Fibroblast of skin of right quadriceps (primary cell): ENCODE measurements at regions not wholly inside any gene's neighbourhood (a gene's known extent, or its start where the extent isn't known, plus 50 kb on each side); places are given as distances from the start of the nearest gene placed in this dataset.
"Not testable (repeated sequence)": the region's sequence is repeated elsewhere in the genome, so short reads cannot be mapped to it uniquely, and the experiment has no call there.

ENCODE experiments used
- DNase-seq: peaks from one replicate; pipeline ENCODE4 v3.0.0-alpha.2; 2013

GRCh38 chr9:103410059-103410458 is 414.9 kb downstream of the CYLC2 start:
- peak; percentile 4 for DNase-seq

DNA sequence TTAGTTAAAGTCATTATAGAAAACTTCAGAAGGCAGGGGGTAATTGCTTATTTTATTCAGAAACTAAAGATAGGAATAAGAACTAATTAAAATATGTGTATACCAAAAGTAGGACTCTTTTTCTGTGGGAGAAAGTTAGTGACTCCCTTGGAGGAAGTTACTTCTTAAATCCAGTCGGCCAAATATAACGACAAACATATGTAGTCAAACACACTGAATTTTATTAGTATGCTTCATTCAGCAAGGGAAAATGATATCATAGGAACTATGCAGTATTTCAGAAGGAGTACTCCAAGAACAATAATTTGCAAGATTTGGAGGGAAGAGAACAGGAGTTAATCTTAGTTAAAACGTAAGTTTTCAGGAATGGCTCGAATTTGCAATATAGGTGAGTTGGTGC is 432.6 kb downstream of the CYLC2 start:
- no peak for DNase-seq

DNA sequence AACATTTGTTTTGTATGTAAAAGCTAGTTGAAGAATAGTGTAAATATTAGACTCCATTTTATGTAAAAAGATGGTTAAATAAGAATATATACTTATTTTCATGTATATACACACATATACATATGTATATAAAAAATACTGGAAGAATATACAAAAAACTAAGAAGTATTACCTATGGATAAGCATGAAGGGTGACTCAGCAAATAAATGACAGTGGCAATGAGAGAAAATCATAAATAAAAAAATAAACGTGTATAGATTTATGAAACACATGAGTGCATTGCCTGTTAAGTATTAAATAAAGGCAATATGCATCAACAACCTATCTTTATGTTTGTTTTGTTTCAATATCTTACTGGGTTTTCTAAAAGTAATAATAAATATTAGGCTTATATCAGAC is 435.3 kb downstream of the CYLC2 start:
- no peak for DNase-seq

DNA sequence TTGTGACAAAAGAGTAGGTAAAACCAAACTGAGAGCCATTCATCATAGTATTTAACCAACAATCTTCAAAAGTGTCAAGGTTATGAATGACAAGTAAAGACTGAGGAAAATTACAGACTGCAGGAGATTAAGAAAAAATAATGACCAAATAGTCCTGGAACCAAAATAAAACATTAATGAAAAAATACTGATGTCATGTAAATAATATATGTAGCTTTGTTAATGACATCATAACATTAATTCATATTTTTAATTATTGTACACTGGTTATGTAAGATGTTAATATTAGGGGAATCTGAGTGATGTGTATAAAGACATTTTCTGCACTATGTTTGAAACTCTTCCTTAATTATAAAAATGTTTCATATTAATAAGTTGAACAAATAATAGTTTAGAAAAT is 436.7 kb downstream of the CYLC2 start:
- no peak for DNase-seq

DNA sequence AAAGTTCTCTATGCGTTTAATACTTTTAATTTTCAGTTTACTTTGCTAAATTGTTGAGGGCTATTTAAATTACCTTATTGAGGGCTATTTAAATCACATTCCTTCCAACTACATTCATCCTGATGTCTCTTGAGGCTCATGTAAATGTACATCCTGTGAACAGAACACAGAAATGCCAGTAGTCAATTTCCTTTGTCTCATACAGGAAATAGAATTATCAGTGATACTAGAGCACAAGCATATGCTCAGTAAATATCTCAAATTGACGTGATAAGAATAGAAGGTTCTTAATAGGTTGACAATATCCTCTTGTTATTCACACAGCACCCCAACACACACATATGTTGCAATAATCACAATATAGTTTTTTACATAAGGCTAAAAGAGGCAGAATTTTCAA is 449.0 kb downstream of the CYLC2 start:
- DNase-seq = no peak

DNA sequence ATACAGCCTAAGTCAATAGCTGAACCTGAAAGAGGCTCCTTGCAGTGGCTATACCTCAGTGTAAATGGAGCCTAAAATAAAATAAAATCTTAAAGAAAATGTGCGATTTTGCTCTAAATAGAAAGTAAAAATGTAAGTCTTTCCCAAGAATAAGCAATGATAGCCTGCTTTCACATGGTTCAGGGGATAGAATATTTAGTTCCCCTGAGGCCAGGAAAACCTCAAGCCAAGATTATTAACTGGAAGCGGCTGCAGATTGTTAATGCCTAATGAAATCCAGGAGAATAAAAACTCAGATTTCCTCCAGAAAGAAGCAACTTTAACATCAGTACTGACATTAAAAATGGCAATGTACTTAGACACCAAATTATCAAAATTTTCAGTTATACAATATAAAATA is 463.7 kb downstream of the CYLC2 start:
- DNase-seq = no peak

DNA sequence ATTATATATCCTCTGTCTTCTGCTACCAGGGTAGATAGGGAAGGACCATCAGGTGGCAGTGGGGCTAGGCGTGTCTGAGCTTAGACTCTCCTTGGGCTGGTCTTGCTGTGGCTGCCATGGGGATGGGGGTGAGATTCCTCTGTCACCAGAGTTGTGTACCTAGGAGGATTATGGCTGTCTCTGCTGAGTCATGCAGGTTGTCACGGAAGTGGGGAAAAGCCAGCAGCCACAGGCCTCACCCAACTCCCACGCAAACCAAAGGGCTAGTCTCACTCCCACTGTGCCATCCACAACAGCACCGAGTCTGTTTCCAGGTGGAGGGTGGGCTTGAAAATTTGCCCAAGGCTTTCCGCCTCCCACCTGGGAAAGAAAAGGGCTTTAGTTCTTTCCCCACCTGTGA is 476.1 kb downstream of the CYLC2 start:
- DNase-seq = no peak

DNA sequence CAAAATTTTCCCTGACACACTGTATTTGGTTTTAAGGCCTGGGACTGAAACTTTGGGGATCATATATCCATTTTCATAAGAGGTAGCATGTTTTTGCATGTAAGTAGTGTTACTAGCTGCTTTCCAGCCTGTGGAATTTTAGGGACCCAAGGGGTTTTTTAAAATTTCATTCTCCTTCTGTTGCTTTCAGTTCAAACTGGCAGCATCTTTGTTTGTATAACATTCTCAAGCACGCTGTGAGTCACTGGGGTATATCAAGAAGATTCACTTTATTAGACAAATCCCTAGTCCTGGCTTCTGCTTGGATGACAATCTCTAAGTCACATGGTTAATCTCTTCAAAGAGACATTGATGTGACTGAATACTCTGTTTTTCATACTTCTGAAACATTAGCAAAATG is 479.0 kb downstream of the CYLC2 start:
- DNase-seq = no peak

DNA sequence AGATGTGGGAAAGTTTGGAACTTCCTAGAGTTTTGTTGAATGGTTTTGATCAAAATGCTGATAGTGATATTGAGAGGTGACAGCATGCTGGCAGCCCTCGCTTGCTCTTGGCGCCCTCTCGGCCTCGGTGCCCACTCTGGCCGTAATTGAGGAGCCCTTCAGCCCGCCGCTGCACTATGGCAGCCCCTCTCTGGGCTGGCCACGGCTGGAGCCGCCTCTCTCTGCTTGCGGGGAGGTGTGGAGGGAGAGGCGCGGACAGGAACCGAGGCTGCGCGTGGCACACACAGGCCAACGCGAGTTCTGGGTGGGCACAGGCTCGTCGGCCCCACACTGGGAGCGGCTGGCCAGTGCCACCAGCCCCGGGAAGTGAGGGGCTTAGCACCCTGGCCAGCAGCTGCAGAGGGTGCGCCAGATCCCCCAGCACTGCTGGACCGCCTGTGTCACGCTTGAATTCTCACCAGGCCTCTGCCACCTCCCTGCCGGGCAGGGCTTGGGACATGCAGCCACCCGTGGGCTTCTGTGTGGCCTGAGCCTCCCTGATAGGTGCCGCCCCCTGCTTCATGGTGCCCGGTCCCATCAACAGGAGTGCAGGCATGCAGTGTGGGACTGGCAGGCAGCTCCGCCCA is 488.5 kb downstream of the CYLC2 start:
- DNase-seq = no peak

- DNase-seq = no peak
These were observed 490.0 kb downstream of the CYLC2 start for GRCh38 chr9:103485138-103485537.

GRCh38 chr9:103514767-103515166 is 519.6 kb downstream of the CYLC2 start:
- no peak for DNase-seq

DNA sequence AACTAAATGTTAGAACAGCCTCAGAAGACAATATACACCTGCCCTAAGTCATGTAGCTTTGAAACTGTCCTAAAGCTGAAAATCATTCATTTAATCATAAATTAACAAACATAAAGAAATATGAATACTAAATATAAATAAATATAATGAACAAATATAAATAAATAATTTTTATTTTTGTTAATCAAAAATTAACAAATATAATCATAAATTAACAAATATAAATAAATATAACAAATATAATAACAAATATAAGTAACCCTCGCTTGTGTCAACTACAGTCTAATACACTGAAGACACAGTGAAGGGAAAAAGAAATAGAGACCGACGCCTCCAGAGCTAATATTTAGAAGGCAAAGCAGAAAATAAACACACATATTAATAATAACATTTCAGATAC is 527.3 kb downstream of the CYLC2 start:
- no peak for DNase-seq

DNA sequence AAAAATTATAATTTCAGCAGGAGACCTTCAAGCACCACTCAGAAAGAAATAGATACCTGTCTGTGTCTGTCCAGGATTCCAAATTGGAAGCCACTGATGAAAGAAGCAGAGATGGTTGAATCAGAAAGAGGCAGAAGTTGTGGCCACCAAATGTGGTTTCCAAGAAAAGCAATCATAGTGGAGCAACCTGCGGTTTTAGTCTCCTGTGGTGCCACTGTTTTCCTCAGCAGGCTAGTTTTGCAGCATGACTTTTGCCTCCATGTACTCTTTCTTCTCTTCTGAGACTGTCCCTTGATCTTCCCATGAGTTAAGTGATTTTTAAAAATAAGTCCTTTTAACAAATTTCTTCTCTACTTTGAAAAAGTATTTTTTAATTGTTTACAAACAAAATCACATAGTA is 535.8 kb downstream of the CYLC2 start:
- DNase-seq = no peak

DNA sequence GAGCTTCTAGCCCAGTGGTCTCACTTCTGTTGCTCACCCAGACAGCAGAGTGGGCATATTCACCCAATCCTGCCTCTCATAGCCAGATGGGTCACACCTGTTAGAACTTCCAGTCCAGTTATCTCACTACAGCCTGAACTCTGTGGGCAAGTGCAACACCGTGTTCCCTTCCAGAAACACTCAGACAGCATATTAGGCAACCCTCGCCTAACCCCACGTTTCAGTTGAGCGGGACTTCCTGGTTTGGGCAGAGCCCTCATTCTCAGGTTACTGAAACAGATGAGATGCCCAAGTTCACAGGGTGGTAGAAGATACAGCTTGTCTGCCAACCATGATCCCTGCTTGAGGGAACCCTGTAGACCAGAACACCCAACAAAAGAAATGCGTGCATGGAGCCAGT is 538.2 kb downstream of the CYLC2 start:
- no peak for DNase-seq

DNA sequence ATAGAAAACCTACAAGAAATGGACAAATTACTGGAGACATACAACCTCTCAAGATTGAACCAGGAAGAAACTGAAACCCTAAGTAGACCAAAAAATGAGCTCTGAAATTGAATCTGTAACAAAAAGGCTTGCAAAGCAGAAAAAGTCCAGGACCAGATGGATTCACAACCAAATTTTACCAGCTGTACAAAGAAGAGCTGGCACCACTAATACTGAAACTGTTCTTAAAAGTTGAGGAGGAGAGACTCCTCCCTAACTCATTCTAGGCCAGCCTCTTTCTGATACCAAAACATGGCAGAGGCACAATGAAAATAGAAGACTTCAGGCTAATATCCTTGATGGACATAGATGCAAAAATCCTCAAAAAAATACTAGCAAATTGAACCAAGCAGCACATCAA is 542.3 kb downstream of the CYLC2 start:
- no peak for DNase-seq

GRCh38 chr9:103545260-103545659 is 548.8 kb upstream of the SMC2 start:
- no peak for DNase-seq

GRCh38 chr9:103552712-103553111 is 541.4 kb upstream of the SMC2 start:
- no peak for DNase-seq

GRCh38 chr9:103574056-103574455 is 520.1 kb upstream of the SMC2 start:
- DNase-seq = no peak

GRCh38 chr9:103586721-103587120 is 507.4 kb upstream of the SMC2 start:
- no peak for DNase-seq

GRCh38 chr9:103601287-103601686 is 492.8 kb upstream of the SMC2 start:
- no peak for DNase-seq

GRCh38 chr9:103611950-103612349 is 482.2 kb upstream of the SMC2 start:
- not testable (repeated sequence) for DNase-seq

GRCh38 chr9:103615994-103616393 is 478.1 kb upstream of the SMC2 start:
- DNase-seq = no peak

DNA sequence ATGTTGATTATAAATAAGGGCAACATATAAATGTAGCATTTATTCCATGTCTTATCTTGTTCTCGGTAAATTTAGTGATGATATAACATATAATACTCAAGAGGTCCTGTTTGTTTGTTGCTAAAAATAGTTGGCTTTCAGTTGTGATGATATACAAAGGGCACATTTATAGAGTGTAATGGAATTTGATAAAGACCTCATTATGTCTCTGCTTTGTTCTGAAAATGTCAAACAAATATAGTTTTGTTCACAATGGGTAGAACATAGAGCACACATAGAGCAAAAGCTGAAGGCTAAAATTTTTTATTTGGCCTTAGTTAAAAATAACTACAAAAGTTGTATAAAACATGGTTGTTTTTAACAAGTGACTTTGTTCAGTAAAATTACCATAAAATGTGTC is 477.1 kb upstream of the SMC2 start:
- DNase-seq = no peak

DNA sequence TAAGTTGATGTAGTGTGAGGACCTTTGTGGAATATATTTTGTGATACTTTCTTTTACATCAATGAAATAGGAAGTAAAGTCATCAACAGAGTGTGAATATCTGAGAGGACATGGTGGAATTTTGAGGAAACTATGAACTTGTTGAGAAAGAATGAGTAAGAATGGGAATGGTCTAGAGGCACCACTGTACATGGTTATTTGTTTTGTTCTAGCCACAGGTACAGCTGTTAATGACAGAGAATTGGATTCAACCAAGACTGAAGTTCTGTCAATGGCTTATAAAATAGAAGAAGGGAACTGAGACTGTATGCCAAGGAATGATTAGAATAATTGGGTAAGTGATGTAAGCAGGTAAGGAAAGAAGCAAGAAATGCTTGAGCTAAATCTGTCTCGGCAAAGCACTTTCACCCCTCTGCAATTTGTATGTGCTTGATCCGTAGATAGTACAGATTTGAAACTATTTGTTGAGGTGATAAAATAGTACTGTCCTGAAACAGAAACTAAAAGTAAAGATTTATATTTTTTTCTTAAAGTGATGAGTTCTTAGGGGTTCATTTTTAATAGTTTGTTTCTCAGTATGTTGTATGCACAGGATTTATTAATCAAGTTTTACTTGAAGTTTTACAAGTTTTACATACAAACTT is 468.8 kb upstream of the SMC2 start:
- DNase-seq = no peak

DNA sequence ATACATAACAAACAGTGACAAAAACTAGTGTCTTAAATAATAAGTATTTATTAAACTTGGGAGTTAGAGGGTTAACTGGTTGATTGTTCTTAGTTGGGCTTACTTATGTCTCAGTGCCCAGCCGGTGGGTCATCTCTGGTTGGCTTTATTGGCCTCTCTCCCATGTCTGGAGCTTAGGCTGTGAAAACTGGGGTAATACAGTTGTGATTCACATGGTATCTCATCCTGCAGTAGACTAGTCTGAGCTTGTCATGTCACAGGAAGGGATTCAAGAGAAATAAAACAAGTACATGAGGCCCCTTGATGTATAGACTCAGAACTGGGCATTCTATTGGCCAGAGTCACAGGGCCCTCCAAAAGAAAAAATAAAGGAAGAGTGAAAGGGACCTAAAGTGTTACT is 466.4 kb upstream of the SMC2 start:
- no peak for DNase-seq
